ENCODE measurements at regions not wholly inside any gene's neighbourhood (a gene's known extent, or its start where the extent isn't known, plus 50 kb on each side); places are given as distances from the start of the nearest gene placed in this dataset.

DNA sequence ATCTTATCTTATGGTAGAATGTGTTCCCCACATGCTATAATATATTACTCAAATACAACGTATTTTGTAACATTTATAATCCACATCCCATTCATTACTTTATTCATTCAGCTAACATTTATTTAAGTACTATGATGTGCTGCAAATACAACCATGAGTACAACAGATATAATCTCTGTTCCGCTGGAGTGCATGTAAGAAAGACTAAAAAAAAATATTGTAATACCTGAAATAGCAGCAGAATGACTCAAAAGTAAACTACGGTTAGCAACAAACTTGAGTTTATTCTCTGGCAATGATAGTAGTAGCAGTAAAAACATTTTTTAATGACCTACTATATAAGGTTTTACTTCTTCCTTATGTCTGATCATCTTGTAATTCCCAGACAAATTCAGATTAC lies 1776.3 kb downstream of the STIM2 start:
- DNase-seq (ENCODE audit: low read depth, low spot score) = no peak

DNA sequence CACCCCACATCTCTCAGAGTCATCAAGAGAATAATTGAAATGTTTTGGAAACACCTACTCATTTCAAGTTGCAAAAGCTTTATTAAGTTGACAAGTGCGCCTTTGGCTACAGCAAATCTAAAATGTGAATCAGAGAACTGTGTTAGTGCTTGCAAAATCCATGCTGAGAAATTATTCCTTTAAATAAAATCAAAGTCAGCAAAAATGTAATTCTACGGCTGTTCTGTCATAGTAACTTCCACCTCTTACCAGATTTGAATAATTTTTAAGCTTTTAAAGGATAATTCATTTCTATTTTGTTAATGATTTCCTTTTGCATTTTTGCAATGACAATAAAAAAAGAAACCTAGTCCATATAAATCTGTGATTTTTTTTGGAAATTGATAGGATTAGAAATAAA lies 1779.1 kb downstream of the STIM2 start:
- no peak for DNase-seq (ENCODE audit: low read depth, low spot score)

DNA sequence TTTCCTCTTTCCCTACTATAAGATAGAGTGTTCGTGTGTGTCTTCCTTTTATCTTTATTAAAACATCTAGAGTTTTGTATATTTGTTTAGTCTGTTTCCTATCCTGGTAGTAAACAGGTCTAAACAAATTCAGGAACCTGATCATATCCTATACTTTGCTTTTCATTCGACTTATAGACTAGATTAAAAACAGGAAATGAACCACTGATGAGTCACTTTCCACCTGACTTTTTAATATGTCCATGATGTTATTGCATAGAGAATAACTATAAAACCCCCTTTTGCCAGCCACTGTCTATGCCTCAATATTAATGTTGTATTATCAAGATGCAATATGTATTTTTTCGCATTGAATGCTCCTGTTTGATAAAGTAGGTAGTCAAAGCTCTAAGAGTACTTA lies 1794.0 kb downstream of the STIM2 start:
- DNase-seq (ENCODE audit: low read depth, low spot score) = no peak

GRCh38 chr4:28665306-28665705 lies 1804.7 kb downstream of the STIM2 start:
- DNase-seq (ENCODE audit: low read depth, low spot score) = no peak

- DNase-seq (ENCODE audit: low read depth, low spot score) = no peak
Observed at GRCh38 chr4:28675582-28675981, 1814.9 kb downstream of the STIM2 start.

DNA sequence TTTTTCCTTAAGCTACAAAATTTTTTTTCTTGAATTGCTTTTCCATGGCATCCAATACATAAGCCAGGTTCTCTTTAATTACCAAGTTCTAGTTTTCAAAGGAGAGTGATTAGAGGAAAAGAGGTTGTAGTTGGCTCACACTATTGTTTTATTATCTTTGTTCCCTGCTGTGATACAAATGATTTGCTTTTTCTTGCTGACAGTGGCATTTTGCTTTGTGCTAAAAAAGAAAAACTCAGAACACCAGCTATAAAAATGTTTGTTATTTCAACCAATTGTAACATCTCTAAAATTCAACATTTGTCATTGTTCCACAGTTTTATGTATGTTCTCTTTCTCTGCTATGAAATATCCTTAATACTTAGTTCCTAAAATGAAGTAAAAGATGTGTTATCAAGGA lies 1817.2 kb downstream of the STIM2 start:
- no peak for DNase-seq (ENCODE audit: low read depth, low spot score)

GRCh38 chr4:28682847-28683246 lies 1822.2 kb downstream of the STIM2 start:
- DNase-seq (ENCODE audit: low read depth, low spot score) = peak; percentile 4

DNA sequence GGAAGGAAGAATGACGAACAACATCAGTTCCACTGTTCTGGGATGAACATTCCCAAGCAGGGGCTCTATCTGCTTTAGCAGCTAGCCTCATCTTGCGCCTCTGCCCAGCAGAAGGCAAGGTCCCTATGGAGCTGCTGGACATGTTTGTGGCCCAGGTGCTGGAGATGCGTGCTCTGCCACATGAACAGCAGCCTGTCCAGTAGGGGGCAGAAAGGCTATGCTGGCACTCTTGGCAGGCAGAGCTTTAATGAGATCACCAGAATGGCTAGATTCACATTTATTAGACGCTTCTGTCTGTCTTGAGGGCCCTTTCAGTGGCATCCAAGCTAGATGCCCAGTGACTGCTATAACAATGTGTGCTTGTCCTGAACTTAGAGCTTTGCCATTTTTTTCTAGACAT lies 1826.0 kb downstream of the STIM2 start:
- DNase-seq (ENCODE audit: low read depth, low spot score) = peak; percentile 65

DNA sequence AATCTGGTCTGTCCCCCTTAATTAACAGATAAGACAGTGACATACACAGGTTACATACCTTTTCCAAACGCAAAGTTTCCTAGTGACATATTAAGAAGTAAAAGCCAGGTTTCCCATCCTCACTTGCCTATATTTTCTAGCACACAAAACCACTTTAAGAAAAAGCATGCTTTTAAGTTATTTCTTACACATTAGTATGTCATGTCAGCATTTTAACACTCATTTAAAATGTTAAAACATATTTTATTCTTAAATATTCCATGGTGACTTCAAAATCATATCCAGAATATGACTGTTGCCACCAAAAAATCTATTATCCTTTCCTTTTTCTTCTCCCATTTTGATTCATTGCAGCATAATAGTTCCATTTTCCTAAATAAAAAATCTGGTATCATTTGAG lies 1830.2 kb downstream of the STIM2 start:
- no peak for DNase-seq (ENCODE audit: low read depth, low spot score)

DNA sequence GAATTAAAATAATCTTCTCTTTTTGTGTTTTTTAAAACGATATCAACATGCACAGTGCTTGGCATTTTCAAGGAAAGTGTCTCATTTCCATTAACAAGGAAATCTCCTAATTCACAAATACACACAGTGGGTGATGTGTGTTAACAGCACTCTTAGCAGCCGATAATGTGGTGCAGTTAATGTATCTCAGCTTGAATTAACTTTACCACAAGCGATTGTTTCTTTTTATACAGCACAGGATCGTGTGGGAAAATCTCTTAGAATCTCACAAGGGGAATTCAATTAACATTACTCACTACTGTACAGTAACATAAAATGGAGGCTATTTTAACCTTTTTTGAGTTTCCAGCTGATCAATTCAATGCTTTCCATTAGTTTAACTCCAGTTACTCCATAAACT lies 1841.9 kb downstream of the STIM2 start:
- no peak for DNase-seq (ENCODE audit: low read depth, low spot score)

DNA sequence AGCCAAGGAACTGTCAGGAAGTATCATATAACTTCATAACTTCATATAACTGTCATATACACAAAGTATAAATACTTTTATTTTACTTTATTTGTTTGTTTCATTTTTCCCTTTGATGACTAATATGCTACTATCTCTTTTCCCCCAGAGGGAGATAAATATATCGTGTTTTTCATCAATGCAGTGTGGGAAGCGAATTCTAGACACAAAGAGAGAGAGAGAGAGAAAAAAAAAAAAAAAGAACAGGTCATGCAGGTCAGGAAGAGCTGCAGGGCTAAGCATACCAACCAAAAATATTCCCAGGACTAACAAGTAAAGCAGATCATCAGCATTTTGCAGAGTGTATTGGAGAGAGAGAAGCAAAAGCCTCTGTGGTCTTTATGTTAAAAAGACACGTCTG lies 1849.2 kb downstream of the STIM2 start:
- no peak for DNase-seq (ENCODE audit: low read depth, low spot score)

DNA sequence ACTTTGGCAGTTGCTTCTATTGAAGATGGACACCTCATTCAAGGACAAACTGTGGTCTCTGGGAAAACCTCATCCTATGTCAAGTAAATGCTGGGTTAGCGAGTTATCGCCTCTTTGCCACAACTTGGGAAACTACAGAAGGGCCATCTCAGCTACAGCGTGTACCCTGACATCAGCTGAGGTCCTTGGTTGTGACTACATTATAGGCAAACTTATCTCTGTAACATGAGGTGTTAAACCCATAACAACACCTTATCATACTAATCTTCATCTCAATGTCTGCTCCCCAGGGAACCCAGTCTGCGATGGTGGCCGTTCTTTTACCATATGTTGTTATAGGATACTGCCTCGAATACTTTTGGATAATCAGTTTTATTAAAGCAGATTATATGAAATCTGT lies 1862.7 kb downstream of the STIM2 start:
- DNase-seq (ENCODE audit: low read depth, low spot score) = no peak

GRCh38 chr4:28724239-28724638 lies 1863.6 kb downstream of the STIM2 start:
- DNase-seq (ENCODE audit: low read depth, low spot score) = no peak

GRCh38 chr4:28730304-28730703 lies 1869.7 kb downstream of the STIM2 start:
- no peak for DNase-seq (ENCODE audit: low read depth, low spot score)

DNA sequence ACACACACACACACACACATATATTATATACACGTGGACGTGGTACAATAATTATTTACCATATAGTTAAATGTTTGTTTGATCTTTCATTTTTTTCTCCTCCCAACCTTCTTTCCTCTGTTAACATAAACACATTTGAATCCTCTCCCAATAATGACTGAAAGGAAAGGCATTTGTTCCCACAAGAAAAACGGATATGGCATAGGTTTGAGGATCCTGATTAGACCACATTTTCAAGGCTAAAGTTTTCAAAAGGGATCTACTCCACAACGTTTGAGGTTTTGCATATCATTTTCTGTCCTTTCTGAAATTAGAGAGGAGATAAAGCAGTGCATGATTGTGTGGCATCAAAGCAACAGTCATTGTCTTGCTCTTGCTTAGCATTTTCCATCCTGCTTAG lies 1883.4 kb downstream of the STIM2 start:
- DNase-seq (ENCODE audit: low read depth, low spot score) = no peak

GRCh38 chr4:28754376-28754775 lies 1893.7 kb downstream of the STIM2 start:
- no peak for DNase-seq (ENCODE audit: low read depth, low spot score)

- DNase-seq (ENCODE audit: low read depth, low spot score) = no peak
Observed at GRCh38 chr4:28755081-28755480, 1894.4 kb downstream of the STIM2 start.

- DNase-seq (ENCODE audit: low read depth, low spot score) = no peak
Observed at GRCh38 chr4:28759064-28759463, 1898.4 kb downstream of the STIM2 start.

DNA sequence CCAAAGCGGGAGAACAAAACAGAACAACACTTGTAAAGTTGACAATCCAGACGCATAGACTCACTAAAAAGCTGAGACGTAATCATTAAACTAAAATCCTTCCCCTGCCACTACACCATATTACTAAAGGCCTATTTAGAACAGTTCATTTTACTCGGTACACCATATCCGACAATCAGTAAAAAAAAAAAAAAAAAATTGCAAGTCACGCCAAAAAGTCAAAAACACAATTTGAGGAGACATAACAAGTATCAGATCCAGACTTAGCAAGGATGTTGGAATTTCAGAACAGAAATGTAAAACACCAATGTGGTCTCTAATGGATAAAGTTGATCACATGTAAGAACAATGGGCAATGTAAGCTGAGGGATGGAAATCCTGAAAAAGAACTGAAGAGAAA lies 1899.4 kb downstream of the STIM2 start:
- no peak for DNase-seq (ENCODE audit: low read depth, low spot score)

DNA sequence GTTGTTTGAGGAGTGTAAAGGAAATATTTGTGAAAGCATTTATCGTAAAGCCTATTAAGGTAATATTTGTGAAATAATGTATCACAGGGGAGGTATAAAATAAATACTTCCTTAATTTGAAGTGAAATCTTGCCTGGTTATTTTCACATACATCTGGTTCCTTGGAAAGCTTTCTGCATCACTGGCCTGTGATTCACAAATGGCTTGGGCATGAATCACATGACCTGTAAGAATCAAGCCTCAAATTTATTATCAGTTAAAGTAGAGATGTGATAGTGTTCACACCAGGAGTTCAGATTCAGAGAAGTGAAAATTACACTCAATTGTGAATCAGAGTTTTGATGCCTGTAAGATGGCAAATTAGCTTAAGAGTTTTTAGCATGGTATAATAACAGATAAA lies 1911.4 kb downstream of the STIM2 start:
- no peak for DNase-seq (ENCODE audit: low read depth, low spot score)

- DNase-seq (ENCODE audit: low read depth, low spot score) = no peak
Observed at GRCh38 chr4:28772788-28773187, 1912.1 kb downstream of the STIM2 start.

DNA sequence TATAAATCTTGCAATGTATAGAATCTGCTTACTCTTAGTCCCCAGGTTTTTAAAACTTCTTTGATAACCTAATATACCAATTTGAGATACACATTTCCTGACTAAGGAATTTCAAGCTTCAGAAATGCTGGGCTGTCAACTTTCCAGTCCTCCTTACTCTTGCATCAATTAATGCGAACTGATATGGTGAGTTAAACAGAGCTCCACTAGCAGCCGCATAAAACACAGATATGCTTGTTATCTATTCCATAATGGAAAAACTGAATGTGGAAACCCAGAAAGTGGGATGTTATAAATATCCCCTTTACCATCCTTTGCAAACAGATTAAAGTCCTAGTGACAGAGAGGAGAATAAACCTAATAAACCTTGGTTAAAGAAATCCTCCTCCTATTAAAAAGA lies 1913.7 kb downstream of the STIM2 start:
- DNase-seq (ENCODE audit: low read depth, low spot score) = no peak

- DNase-seq (ENCODE audit: low read depth, low spot score) = no peak
Observed at GRCh38 chr4:28776004-28776403, 1915.4 kb downstream of the STIM2 start.

- DNase-seq (ENCODE audit: low read depth, low spot score) = no peak
Observed at GRCh38 chr4:28784188-28784587, 1923.5 kb downstream of the STIM2 start.

DNA sequence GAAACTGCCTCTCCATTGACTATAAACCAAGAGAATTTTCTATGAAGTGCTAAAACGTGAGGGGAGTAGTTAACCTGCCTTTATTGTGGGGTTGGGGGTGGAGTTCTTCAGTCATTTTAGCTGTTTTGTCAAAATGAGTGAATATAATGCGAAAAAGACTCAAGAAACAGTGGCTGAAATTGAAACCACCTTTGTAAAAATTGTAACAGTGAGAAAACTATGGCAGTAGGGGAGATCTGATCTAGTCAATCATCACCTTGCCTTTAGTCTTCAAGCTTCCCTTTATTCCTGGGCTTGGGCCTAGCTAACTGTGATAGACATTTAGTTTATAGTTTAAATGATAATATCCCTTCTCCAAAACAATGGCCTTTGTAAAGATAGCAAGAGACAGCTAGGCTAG lies 1927.3 kb downstream of the STIM2 start:
- DNase-seq (ENCODE audit: low read depth, low spot score) = no peak
